Natural killer cell (primary cell): ENCODE measurements at regions not wholly inside any gene's neighbourhood (a gene's known extent, or its start where the extent isn't known, plus 50 kb on each side); places are given as distances from the start of the nearest gene placed in this dataset.

Experiments used
- ATAC-seq, 3 donors: fragments of 150-1000 bp in 2 of 3; fragments of 200-7000 bp in 1 of 3; cut with Tn5 transposase; 1 replicate in 1 of 3; 2 replicates in 2 of 3; pipeline ENCODE4 v1.10.0; 2021; ENCODE audit warnings: mild to moderate bottlenecking in 2 of 3, moderate library complexity in 2 of 3
- DNase-seq, 2 donors: peaks; one replicate each; pipeline versions ENCODE4 v3.0.0 to v3.0.0-alpha.2; 2013 to 2021; ENCODE audit warnings: mixed read lengths in 1 of 2
- H3K27ac ChIP-seq: one replicate; pipeline ENCODE4 v1.5.1; 2013; ENCODE audit warnings: mild to moderate bottlenecking, low read length
- H3K27me3 ChIP-seq: one replicate; pipeline ENCODE4 v1.6.1; 2013; ENCODE audit warnings: low read length; ENCODE audit not compliant: control insufficient read depth, insufficient read depth
- H3K36me3 ChIP-seq: one replicate; pipeline ENCODE4 v1.6.1; 2013; ENCODE audit warnings: low read length; ENCODE audit not compliant: control insufficient read depth, insufficient read depth
- H3K4me1 ChIP-seq: one replicate; pipeline ENCODE4 v1.6.1; 2013; ENCODE audit warnings: low read length; ENCODE audit not compliant: control insufficient read depth, insufficient read depth
- H3K4me3 ChIP-seq: one replicate; pipeline ENCODE4 v1.5.1; 2013; ENCODE audit warnings: low read length
- H3K9me3 ChIP-seq: one replicate; pipeline ENCODE4 v1.6.1; 2013; ENCODE audit warnings: low read length; ENCODE audit not compliant: control insufficient read depth, insufficient read depth
- H3K27ac Mint-ChIP-seq, 2 donors: one replicate each; pipeline ENCODE4 v1.8.0; 2022; ENCODE audit warnings: mild to moderate bottlenecking in 2 of 2, mixed read lengths in 2 of 2, moderate library complexity in 1 of 2
- H3K27me3 Mint-ChIP-seq, 2 donors: one replicate each; pipeline ENCODE4 v1.8.0; 2022; ENCODE audit warnings: low read depth in 2 of 2, mixed read lengths in 2 of 2
- H3K36me3 Mint-ChIP-seq: one replicate; pipeline ENCODE4 v1.8.0; 2022; ENCODE audit warnings: mixed read lengths
- H3K4me1 Mint-ChIP-seq, 2 donors: one replicate each; pipeline ENCODE4 v1.8.0; 2022; ENCODE audit warnings: mixed read lengths in 2 of 2
- H3K4me3 Mint-ChIP-seq: one replicate; pipeline ENCODE4 v1.8.0; 2022; ENCODE audit warnings: mild to moderate bottlenecking, moderate library complexity, mixed read lengths
- H3K9me3 Mint-ChIP-seq, 2 donors: one replicate each; pipeline ENCODE4 v1.8.0; 2022; ENCODE audit warnings: mixed read lengths in 2 of 2
- CTCF ChIP-seq: fragments of 200-600 bp; IDR thresholded peaks from one replicate; pipeline ENCODE4 v1.8.0; 2022; ENCODE audit warnings: antibody characterized with exemption
- WGBS: methylation state at CpG from one replicate; pipeline ENCODE4 v1.1.7; 2013; ENCODE audit warnings: missing lambda C conversion rate; ENCODE audit not compliant: insufficient coverage; 5-methylcytosine and 5-hydroxymethylcytosine counted together
- intact Hi-C: fragments of 100-400 bp; cut with micrococcal nuclease; formaldehyde crosslinking; loops from one replicate; pipeline ENCODE4 v1.14.2; 2022

GRCh38 chr11:128318856-128319474, 268.4 kb downstream of the ETS1 start:
- Mint-ChIP-seq H3K9me3 (peaks cover 4 to 12% of the 10 kb centered on the region in 2 donors), H3K27ac (peak overlapping the region; percentile 92 to 95), H3K36me3 (peaks cover 20% of the 10 kb centered on the region), H3K4me1 (peaks cover 75 to 83% of the 10 kb centered on the region in 2 donors), H3K27me3 (no peaks in the 10 kb centered on the region), H3K4me3 (peak overlapping the region; percentile 69)
- peaks cover 13% of the 10 kb centered on the region for H3K9me3 ChIP-seq
- intact Hi-C loops, result no loop called here
- no peaks in the 10 kb centered on the region for H3K27me3 ChIP-seq
- H3K4me1 ChIP-seq, result peaks cover 52% of the 10 kb centered on the region
- WGBS, result 11% methylated on average over 4 of the region's 8 CpGs
- ATAC-seq, result peak; percentile 83 to 92 (median 91)
- DNase-seq, result peak; percentile 62 to 94
- no peaks in the 10 kb centered on the region for H3K36me3 ChIP-seq
- no peak overlapping the region for H3K4me3 ChIP-seq
- TF ChIP-seq CTCF, result no peak
- H3K27ac ChIP-seq, result peak overlapping the region; percentile 76

GRCh38 chr11:128316541-128317227, 270.7 kb downstream of the ETS1 start:
- intact Hi-C loops, result no loop called here
- DNase-seq, result no peak
- 58% methylated on average over 3 of the region's 4 CpGs for WGBS
- peaks cover 35% of the 10 kb centered on the region for H3K4me1 ChIP-seq
- Mint-ChIP-seq H3K27me3 (no peaks in the 10 kb centered on the region), H3K4me3 (peak overlapping the region; percentile 21), H3K36me3 (peaks cover 25% of the 10 kb centered on the region), H3K27ac (peak overlapping the region; percentile 77 to 95), H3K9me3 (peaks cover 4 to 14% of the 10 kb centered on the region in 2 donors), H3K4me1 (peaks cover 75 to 82% of the 10 kb centered on the region in 2 donors)
- no peak overlapping the region for H3K4me3 ChIP-seq
- no peaks in the 10 kb centered on the region for H3K36me3 ChIP-seq
- peak in 1 of 3 donors; percentile 31 for ATAC-seq
- peak overlapping the region; percentile 30 for H3K27ac ChIP-seq
- no peak for TF ChIP-seq CTCF
- H3K9me3 ChIP-seq, result peaks cover 14% of the 10 kb centered on the region
- no peaks in the 10 kb centered on the region for H3K27me3 ChIP-seq

- H3K4me3 Mint-ChIP-seq, result no peak overlapping the region
- no peak for ATAC-seq
- Histone ChIP-seq H3K27ac (no peak overlapping the region), H3K4me3 (no peak overlapping the region), H3K9me3 (peaks cover 14% of the 10 kb centered on the region), H3K36me3 (no peaks in the 10 kb centered on the region), H3K27me3 (no peaks in the 10 kb centered on the region), H3K4me1 (peaks cover 35% of the 10 kb centered on the region)
- 96% methylated on average over 2 of the region's 3 CpGs for WGBS
- H3K27me3 Mint-ChIP-seq, result no peaks in the 10 kb centered on the region
- H3K36me3 Mint-ChIP-seq, result peaks cover 25% of the 10 kb centered on the region
- peak overlapping the region; percentile 77 to 95 for H3K27ac Mint-ChIP-seq
- DNase-seq, result no peak
- no peak for TF ChIP-seq CTCF
- H3K9me3 Mint-ChIP-seq, result peaks cover 4 to 14% of the 10 kb centered on the region in 2 donors
- intact Hi-C loops, result no loop called here
- peaks cover 83 to 85% of the 10 kb centered on the region in 2 donors for H3K4me1 Mint-ChIP-seq
Observed at GRCh38 chr11:128315933-128316332, 271.4 kb downstream of the ETS1 start.
